Activated T-cell treated with anti-CD3 and anti-CD28 coated beads, Interleukin-2, amount 50 U/mL, for 72 hours (primary cell): ENCODE measurements at regions not wholly inside any gene's neighbourhood (a gene's known extent, or its start where the extent isn't known, plus 50 kb on each side); places are given as distances from the start of the nearest gene placed in this dataset.
"Not testable (repeated sequence)": the region's sequence is repeated elsewhere in the genome, so short reads cannot be mapped to it uniquely, and the experiment has no call there.

Experiments used
- ATAC-seq, 2 donors: fragments of 150-1000 bp; cut with Tn5 transposase; replicated peaks in 1 of 2; 2 replicates each; pipeline ENCODE4 v1.10.0; 2021; ENCODE audit warnings: moderate library complexity in 2 of 2, mild to moderate bottlenecking in 1 of 2
- DNase-seq, 2 donors: peaks; one replicate each; pipeline ENCODE4 v3.0.0; 2021 to 2022; ENCODE audit warnings: mixed read lengths in 1 of 2
- H3K27ac Mint-ChIP-seq: one replicate; pipeline ENCODE4 v1.8.0; 2022; ENCODE audit warnings: mild to moderate bottlenecking, moderate library complexity, mixed read lengths
- H3K27me3 Mint-ChIP-seq: one replicate; pipeline ENCODE4 v1.8.0; 2022; ENCODE audit warnings: low read depth, mixed read lengths
- H3K36me3 Mint-ChIP-seq, 2 donors: one replicate each; pipeline ENCODE4 v1.8.0; 2022; ENCODE audit warnings: mixed read lengths in 2 of 2, mild to moderate bottlenecking in 1 of 2; ENCODE audit not compliant: insufficient read depth in 2 of 2
- H3K4me1 Mint-ChIP-seq: one replicate; pipeline ENCODE4 v1.8.0; 2022; ENCODE audit warnings: low read depth, mixed read lengths
- H3K4me3 Mint-ChIP-seq, 2 donors: one replicate each; pipeline ENCODE4 v1.8.0; 2022; ENCODE audit warnings: mild to moderate bottlenecking in 2 of 2, mixed read lengths in 2 of 2, moderate library complexity in 2 of 2
- H3K9me3 Mint-ChIP-seq, 2 donors: one replicate each; pipeline ENCODE4 v1.8.0; 2022; ENCODE audit warnings: mixed read lengths in 2 of 2

- ATAC-seq (no peak), DNase-seq (no peak)
- Mint-ChIP-seq H3K36me3 (no peaks in the 10 kb centered on the region), H3K27ac (no peak overlapping the region), H3K27me3 (no peaks in the 10 kb centered on the region), H3K4me1 (no peaks in the 10 kb centered on the region), H3K4me3 (no peak overlapping the region), H3K9me3 (no peaks in the 10 kb centered on the region)
Measured at GRCh38 chr15:88986949-88987590, 73.9 kb upstream of the MFGE8 start.

GRCh38 chr15:88987591-88987933 lies 74.4 kb upstream of the MFGE8 start:
- H3K4me3 Mint-ChIP-seq = no peak overlapping the region
- ATAC-seq = no peak
- no peak for DNase-seq
- H3K4me1 Mint-ChIP-seq = no peaks in the 10 kb centered on the region
- H3K27ac Mint-ChIP-seq = no peak overlapping the region
- no peaks in the 10 kb centered on the region for H3K36me3 Mint-ChIP-seq
- no peaks in the 10 kb centered on the region for H3K9me3 Mint-ChIP-seq
- H3K27me3 Mint-ChIP-seq = no peaks in the 10 kb centered on the region

GRCh38 chr15:88987934-88988671 lies 74.9 kb upstream of the MFGE8 start:
- no peak overlapping the region for H3K27ac Mint-ChIP-seq
- H3K9me3 Mint-ChIP-seq = no peaks in the 10 kb centered on the region
- no peak for DNase-seq
- H3K4me3 Mint-ChIP-seq = no peak overlapping the region
- H3K27me3 Mint-ChIP-seq = no peaks in the 10 kb centered on the region
- ATAC-seq = no peak
- no peaks in the 10 kb centered on the region for H3K4me1 Mint-ChIP-seq
- no peaks in the 10 kb centered on the region for H3K36me3 Mint-ChIP-seq

- Mint-ChIP-seq H3K4me3 (no peak overlapping the region), H3K36me3 (no peaks in the 10 kb centered on the region), H3K4me1 (no peaks in the 10 kb centered on the region), H3K27me3 (no peaks in the 10 kb centered on the region), H3K27ac (no peak overlapping the region), H3K9me3 (no peaks in the 10 kb centered on the region)
- ATAC-seq = no peak
- DNase-seq = no peak
Measured at GRCh38 chr15:88989578-88989977, 76.4 kb upstream of the MFGE8 start.

GRCh38 chr15:88990185-88990679 lies 77.1 kb upstream of the MFGE8 start:
- no peak overlapping the region for H3K4me3 Mint-ChIP-seq
- no peaks in the 10 kb centered on the region for H3K27me3 Mint-ChIP-seq
- DNase-seq (no peak), ATAC-seq (no peak)
- H3K36me3 Mint-ChIP-seq = no peaks in the 10 kb centered on the region
- no peaks in the 10 kb centered on the region for H3K9me3 Mint-ChIP-seq
- H3K4me1 Mint-ChIP-seq = no peaks in the 10 kb centered on the region
- H3K27ac Mint-ChIP-seq = no peak overlapping the region

GRCh38 chr15:88992216-88992615 lies 79.0 kb upstream of the MFGE8 start:
- Mint-ChIP-seq H3K9me3 (no peaks in the 10 kb centered on the region), H3K27me3 (no peaks in the 10 kb centered on the region), H3K4me3 (no peak overlapping the region), H3K4me1 (no peaks in the 10 kb centered on the region), H3K36me3 (no peaks in the 10 kb centered on the region), H3K27ac (no peak overlapping the region)
- ATAC-seq (no peak), DNase-seq (no peak)

GRCh38 chr15:88992912-88993376 lies 79.8 kb upstream of the MFGE8 start:
- no peak for ATAC-seq
- Mint-ChIP-seq H3K4me3 (no peak overlapping the region), H3K27ac (no peak overlapping the region), H3K27me3 (no peaks in the 10 kb centered on the region), H3K4me1 (no peaks in the 10 kb centered on the region), H3K9me3 (no peaks in the 10 kb centered on the region), H3K36me3 (no peaks in the 10 kb centered on the region)
- no peak for DNase-seq

GRCh38 chr15:88993662-88994061 lies 80.5 kb upstream of the MFGE8 start:
- ATAC-seq (no peak), DNase-seq (no peak)
- Mint-ChIP-seq H3K27me3 (no peaks in the 10 kb centered on the region), H3K27ac (no peak overlapping the region), H3K36me3 (no peaks in the 10 kb centered on the region), H3K4me1 (no peaks in the 10 kb centered on the region), H3K9me3 (no peaks in the 10 kb centered on the region), H3K4me3 (no peak overlapping the region)

- no peak for ATAC-seq
- Mint-ChIP-seq H3K4me1 (no peaks in the 10 kb centered on the region), H3K4me3 (no peak overlapping the region), H3K9me3 (no peaks in the 10 kb centered on the region), H3K36me3 (no peaks in the 10 kb centered on the region), H3K27me3 (no peaks in the 10 kb centered on the region), H3K27ac (no peak overlapping the region)
- no peak for DNase-seq
Measured at GRCh38 chr15:88994286-88994685, 81.1 kb upstream of the MFGE8 start.

GRCh38 chr15:88995449-88995848 lies 82.3 kb upstream of the MFGE8 start:
- no peak for DNase-seq
- no peaks in the 10 kb centered on the region for H3K27me3 Mint-ChIP-seq
- ATAC-seq = no peak
- no peaks in the 10 kb centered on the region for H3K9me3 Mint-ChIP-seq
- H3K36me3 Mint-ChIP-seq = no peaks in the 10 kb centered on the region
- H3K4me3 Mint-ChIP-seq = no peak overlapping the region
- H3K27ac Mint-ChIP-seq = no peak overlapping the region
- no peaks in the 10 kb centered on the region for H3K4me1 Mint-ChIP-seq

GRCh38 chr15:88997531-88997930 lies 84.4 kb upstream of the MFGE8 start:
- no peaks in the 10 kb centered on the region for H3K36me3 Mint-ChIP-seq
- no peak overlapping the region for H3K4me3 Mint-ChIP-seq
- ATAC-seq (no peak), DNase-seq (no peak)
- H3K4me1 Mint-ChIP-seq = no peaks in the 10 kb centered on the region
- H3K9me3 Mint-ChIP-seq = no peaks in the 10 kb centered on the region
- no peaks in the 10 kb centered on the region for H3K27me3 Mint-ChIP-seq
- no peak overlapping the region for H3K27ac Mint-ChIP-seq

GRCh38 chr15:88998980-88999713 lies 86.0 kb upstream of the MFGE8 start:
- no peak overlapping the region for H3K27ac Mint-ChIP-seq
- H3K4me3 Mint-ChIP-seq = no peak overlapping the region
- ATAC-seq (no peak), DNase-seq (no peak)
- H3K4me1 Mint-ChIP-seq = no peaks in the 10 kb centered on the region
- H3K27me3 Mint-ChIP-seq = no peaks in the 10 kb centered on the region
- H3K36me3 Mint-ChIP-seq = no peaks in the 10 kb centered on the region
- no peaks in the 10 kb centered on the region for H3K9me3 Mint-ChIP-seq

GRCh38 chr15:89001708-89002275 lies 86.5 kb upstream of the ABHD2 start:
- not testable (repeated sequence) for H3K27me3 Mint-ChIP-seq, H3K4me1 Mint-ChIP-seq, ATAC-seq, DNase-seq, H3K9me3 Mint-ChIP-seq, H3K36me3 Mint-ChIP-seq, H3K27ac Mint-ChIP-seq, H3K4me3 Mint-ChIP-seq
